ENCODE measurements at regions not wholly inside any gene's neighbourhood (a gene's known extent, or its start where the extent isn't known, plus 50 kb on each side); places are given as distances from the start of the nearest gene placed in this dataset.

DNA sequence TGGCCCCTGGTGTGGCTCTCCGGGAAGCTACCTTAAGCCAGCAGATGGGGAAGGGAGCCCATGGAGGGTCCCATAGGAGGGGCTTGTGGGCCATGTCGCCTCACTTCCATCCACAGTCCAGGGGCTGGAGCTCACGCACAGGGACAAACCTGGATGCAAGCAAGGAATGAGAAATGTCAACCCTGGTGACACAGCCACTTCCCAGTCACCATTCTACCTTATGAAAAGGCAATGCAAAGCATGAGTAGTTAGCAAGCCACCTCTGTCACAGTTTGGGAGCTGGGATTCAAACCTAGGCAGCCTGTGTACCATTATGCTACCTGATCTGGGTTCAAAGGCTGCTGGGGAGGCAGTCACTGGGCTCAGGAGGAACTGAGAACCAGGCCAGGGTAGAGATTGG, 170.0 kb upstream of the KLHL29 start:
- no peak overlapping the region for H3K27ac ChIP-seq
- POLR2A ChIA-PET (ENCODE audit: low non-redundant PET), result no interaction called here
- CTCF ChIA-PET, result no interaction called here
- TF ChIP-seq, protein P1, sequence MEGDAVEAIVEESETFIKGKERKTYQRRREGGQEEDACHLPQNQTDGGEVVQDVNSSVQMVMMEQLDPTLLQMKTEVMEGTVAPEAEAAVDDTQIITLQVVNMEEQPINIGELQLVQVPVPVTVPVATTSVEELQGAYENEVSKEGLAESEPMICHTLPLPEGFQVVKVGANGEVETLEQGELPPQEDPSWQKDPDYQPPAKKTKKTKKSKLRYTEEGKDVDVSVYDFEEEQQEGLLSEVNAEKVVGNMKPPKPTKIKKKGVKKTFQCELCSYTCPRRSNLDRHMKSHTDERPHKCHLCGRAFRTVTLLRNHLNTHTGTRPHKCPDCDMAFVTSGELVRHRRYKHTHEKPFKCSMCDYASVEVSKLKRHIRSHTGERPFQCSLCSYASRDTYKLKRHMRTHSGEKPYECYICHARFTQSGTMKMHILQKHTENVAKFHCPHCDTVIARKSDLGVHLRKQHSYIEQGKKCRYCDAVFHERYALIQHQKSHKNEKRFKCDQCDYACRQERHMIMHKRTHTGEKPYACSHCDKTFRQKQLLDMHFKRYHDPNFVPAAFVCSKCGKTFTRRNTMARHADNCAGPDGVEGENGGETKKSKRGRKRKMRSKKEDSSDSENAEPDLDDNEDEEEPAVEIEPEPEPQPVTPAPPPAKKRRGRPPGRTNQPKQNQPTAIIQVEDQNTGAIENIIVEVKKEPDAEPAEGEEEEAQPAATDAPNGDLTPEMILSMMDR (conservative IDR thresholded peaks at IDR 0.05; ENCODE audit: low read depth), result no peak
- no peak for DNase-seq (ENCODE audit: low spot score)

GRCh38 chr2:23219666-23220065, 165.3 kb upstream of the KLHL29 start:
- TF ChIP-seq, protein P1 (conservative IDR thresholded peaks at IDR 0.05; ENCODE audit: low read depth), result no peak
- DNase-seq (ENCODE audit: low spot score), result no peak
- CTCF ChIA-PET, result no interaction called here

DNA sequence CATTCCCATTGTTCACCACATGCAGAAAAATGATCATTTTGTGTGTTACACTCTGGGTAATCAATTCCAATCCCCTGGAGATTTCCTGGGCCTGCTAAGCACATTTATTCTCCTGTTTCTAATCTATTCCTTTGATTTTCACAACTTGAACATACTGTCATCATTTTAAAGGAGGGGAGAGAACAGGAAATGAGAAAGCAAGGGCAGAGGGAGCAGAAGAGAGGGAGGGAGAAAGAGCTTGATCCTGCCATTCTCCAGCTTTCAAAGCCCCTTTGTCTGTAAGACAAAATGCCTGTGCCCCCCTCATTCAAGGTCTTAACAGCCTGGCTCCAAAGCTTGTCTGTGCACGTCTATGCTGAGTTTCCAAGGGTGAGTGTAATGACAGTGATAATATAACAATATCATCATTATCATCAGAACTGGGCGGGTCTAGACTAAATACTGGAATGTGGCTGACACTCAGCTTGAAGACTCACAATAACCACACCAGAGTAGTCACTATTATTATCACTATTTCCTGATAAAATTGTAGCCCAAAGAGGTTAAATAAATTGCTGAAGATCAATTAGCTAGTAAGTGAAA, 164.4 kb upstream of the KLHL29 start:
- POLR2A ChIA-PET (ENCODE audit: low non-redundant PET), result no interaction called here
- H3K27ac ChIP-seq, result no peak overlapping the region
- CTCF ChIA-PET, result no interaction called here
- no peak for DNase-seq (ENCODE audit: low spot score)
- TF ChIP-seq, protein P1 (conservative IDR thresholded peaks at IDR 0.05; ENCODE audit: low read depth), result no peak

More at GRCh38 chr2:23219666-23220065, 165.3 kb upstream of the KLHL29 start:
- no peak overlapping the region for H3K27ac ChIP-seq
- POLR2A ChIA-PET (ENCODE audit: low non-redundant PET), result no interaction called here

- ChIA-PET CTCF (no interaction called here), POLR2A (ENCODE audit: low non-redundant PET) (no interaction called here)
- no peak overlapping the region for H3K27ac ChIP-seq
- DNase-seq (ENCODE audit: low spot score), result no peak
- TF ChIP-seq, protein P1 (conservative IDR thresholded peaks at IDR 0.05; ENCODE audit: low read depth), result no peak
Measured at GRCh38 chr2:23221236-23221635, 163.7 kb upstream of the KLHL29 start.

GRCh38 chr2:23221901-23222300, 163.1 kb upstream of the KLHL29 start:
- ChIA-PET CTCF (no interaction called here), POLR2A (ENCODE audit: low non-redundant PET) (no interaction called here)
- H3K27ac ChIP-seq, result no peak overlapping the region
- TF ChIP-seq, protein P1 (conservative IDR thresholded peaks at IDR 0.05; ENCODE audit: low read depth), result no peak
- DNase-seq (ENCODE audit: low spot score), result no peak

GRCh38 chr2:23230885-23231284, 154.1 kb upstream of the KLHL29 start:
- ChIA-PET POLR2A (ENCODE audit: low non-redundant PET) (no interaction called here), CTCF (interaction anchor here (0.7 kb wide), 1 partner anchor 14 kb away, joined by 3 read pairs; no protein-coding TSS in a partner anchor)
- TF ChIP-seq, protein P1 (conservative IDR thresholded peaks at IDR 0.05; ENCODE audit: low read depth), result no peak
- no peak overlapping the region for H3K27ac ChIP-seq
- DNase-seq (ENCODE audit: low spot score), result no peak
